Transverse colon (tissue), 4 donors: ENCODE measurements at regions not wholly inside any gene's neighbourhood (a gene's known extent, or its start where the extent isn't known, plus 50 kb on each side); places are given as distances from the start of the nearest gene placed in this dataset.

ENCODE experiments used
- DNase-seq: peaks from one replicate; pipeline ENCODE4 v3.0.0-alpha.2; 2019
- H3K27ac ChIP-seq, 4 donors: fragments of 200-600 bp; sonication (generic); 2 replicates each; pipeline ENCODE4 v1.5.1; 2016 to 2018; ENCODE audit warnings: inconsistent platforms in 4 of 4
- H3K27me3 ChIP-seq: fragments of 200-600 bp; sonication (generic); 2 replicates; pipeline ENCODE4 v1.5.1; 2017; ENCODE audit warnings: inconsistent platforms
- H3K36me3 ChIP-seq, 4 donors: fragments of 200-600 bp; sonication (generic); 2 replicates each; pipeline ENCODE4 v1.5.1; 2017 to 2019; ENCODE audit warnings: inconsistent platforms in 4 of 4
- H3K4me1 ChIP-seq, 4 donors: fragments of 200-600 bp; sonication (generic); 2 replicates each; pipeline ENCODE4 v1.5.1; 2017 to 2020; ENCODE audit warnings: inconsistent platforms in 4 of 4
- H3K4me3 ChIP-seq, 4 donors: fragments of 200-600 bp; sonication (generic); 1 replicate in 1 of 4; 2 replicates in 3 of 4; pipeline versions ENCODE4 v1.5.1 to v1.6.1; 2017 to 2019; ENCODE audit warnings: inconsistent platforms in 4 of 4
- H3K9me3 ChIP-seq, 2 donors: fragments of 200-600 bp; sonication (generic); 2 replicates each; pipeline ENCODE4 v1.5.1; 2017 to 2019; ENCODE audit warnings: inconsistent platforms in 2 of 2
- CTCF ChIP-seq, 5 experiments: fragments of 200-600 bp in 3 of 5; fragments of 450-650 bp in 2 of 5; sonication (generic) in 3 of 5; IDR thresholded peaks; 1 replicate in 2 of 5; 2 replicates in 3 of 5; pipeline ENCODE4 v1.5.1; 2016 to 2017; ENCODE audit warnings: antibody characterized with exemption in 5 of 5, inconsistent platforms in 3 of 5, mild to moderate bottlenecking in 2 of 5, moderate library complexity in 1 of 5
- EP300 ChIP-seq: sonication (generic); formaldehyde crosslinking; IDR thresholded peaks from one replicate; pipeline ENCODE4 v1.6.1; 2017; ENCODE audit warnings: antibody characterized with exemption, low read depth
- POLR2A ChIP-seq: fragments of 450-650 bp; IDR thresholded peaks from one replicate; pipeline ENCODE4 v1.6.1; 2016; ENCODE audit warnings: antibody characterized with exemption, mild to moderate bottlenecking, moderate library complexity
- POLR2AphosphoS5 ChIP-seq, 3 donors: sonication (generic); formaldehyde crosslinking; IDR thresholded peaks; one replicate each; pipeline ENCODE4 v1.6.1; 2016; ENCODE audit warnings: antibody characterized with exemption in 3 of 3
- WGBS, 2 donors: methylation state at CpG; one replicate each; pipeline ENCODE4 v1.1.5; 2018; ENCODE audit warnings: low coverage in 1 of 2; 5-methylcytosine and 5-hydroxymethylcytosine counted together
- in situ Hi-C, 4 donors: fragments of 200-750 bp; cut with MboI; loops; one replicate each; pipeline versions ENCODE4 v1.15.0 to v1.15.1; 2017; ENCODE audit warnings: low sequenced_read_pairs in 3 of 4, low pct_ligation_motif_present in 1 of 4, low pct_unique_long_range_greater_than_20kb in 1 of 4
- intact Hi-C: fragments of 100-400 bp; cut with DNase I; formaldehyde crosslinking; loops from one replicate; pipeline ENCODE4 v1.15.1; 2023; ENCODE audit warnings: low total_unique reads

GRCh38 chr4:125481334-125482045, 166.7 kb downstream of the FAT4 start:
- Histone ChIP-seq H3K27ac (no peak overlapping the region), H3K4me3 (no peak overlapping the region), H3K36me3 (no peaks in the 10 kb centered on the region), H3K9me3 (no peaks in the 10 kb centered on the region), H3K27me3 (no peaks in the 10 kb centered on the region), H3K4me1 (no peaks in the 10 kb centered on the region)
- WGBS, 2 donors, result 66 to 75% methylated on average over 9 of the region's 9 CpGs
- no peak for DNase-seq
- TF ChIP-seq CTCF (IDR thresholded peaks at IDR 0.05), result no peak
- no peak for TF ChIP-seq POLR2AphosphoS5 (IDR thresholded peaks at IDR 0.05)
- intact Hi-C loops, result no loop called here
- in situ Hi-C loops, result no loop called here

- Histone ChIP-seq H3K4me3 (no peak overlapping the region), H3K27me3 (no peaks in the 10 kb centered on the region), H3K27ac (no peak overlapping the region), H3K9me3 (no peaks in the 10 kb centered on the region), H3K36me3 (no peaks in the 10 kb centered on the region), H3K4me1 (no peaks in the 10 kb centered on the region)
- in situ Hi-C loops, result no loop called here
- DNase-seq, result no peak
- TF ChIP-seq POLR2A (no peak), EP300 (no peak), POLR2AphosphoS5 (IDR thresholded peaks at IDR 0.05) (no peak), CTCF (IDR thresholded peaks at IDR 0.05) (no peak)
- 83 to 93% methylated on average over 3 of the region's 3 CpGs for WGBS, 2 donors
- intact Hi-C loops, result no loop called here
These were observed 168.1 kb downstream of the FAT4 start for GRCh38 chr4:125482822-125483221.

GRCh38 chr4:125483278-125483677, 168.5 kb downstream of the FAT4 start:
- intact Hi-C loops, result no loop called here
- in situ Hi-C loops, result no loop called here
- Histone ChIP-seq H3K9me3 (no peaks in the 10 kb centered on the region), H3K4me1 (no peaks in the 10 kb centered on the region), H3K27ac (no peak overlapping the region), H3K4me3 (no peak overlapping the region), H3K36me3 (no peaks in the 10 kb centered on the region), H3K27me3 (no peaks in the 10 kb centered on the region)
- no peak for TF ChIP-seq POLR2A
- no peak for TF ChIP-seq EP300
- no peak for TF ChIP-seq POLR2AphosphoS5 (IDR thresholded peaks at IDR 0.05)
- TF ChIP-seq CTCF (IDR thresholded peaks at IDR 0.05), result no peak
- WGBS, 2 donors, result 80 to 81% methylated on average over 3 of the region's 3 CpGs
- no peak for DNase-seq

- Histone ChIP-seq H3K36me3 (no peaks in the 10 kb centered on the region), H3K27ac (no peak overlapping the region), H3K4me1 (no peaks in the 10 kb centered on the region), H3K9me3 (no peaks in the 10 kb centered on the region), H3K4me3 (no peak overlapping the region), H3K27me3 (no peaks in the 10 kb centered on the region)
- no peak for DNase-seq
- 90 to 95% methylated on average over 3 of the region's 3 CpGs for WGBS, 2 donors
- in situ Hi-C loops (no loop called here), intact Hi-C loops (no loop called here)
- TF ChIP-seq CTCF (IDR thresholded peaks at IDR 0.05) (no peak), EP300 (no peak), POLR2AphosphoS5 (IDR thresholded peaks at IDR 0.05) (no peak), POLR2A (no peak)
These were observed 170.2 kb downstream of the FAT4 start for GRCh38 chr4:125484912-125485311.
